IMR-90 (cell line): ENCODE measurements at regions not wholly inside any gene's neighbourhood (a gene's known extent, or its start where the extent isn't known, plus 50 kb on each side); places are given as distances from the start of the nearest gene placed in this dataset.

Source experiments
- ATAC-seq: fragments of 200-7000 bp; cut with Tn5 transposase; 2 replicates; pipeline ENCODE4 v1.9.1; 2020; ENCODE audit warnings: low read depth, mild to moderate bottlenecking, moderate library complexity
- BruUV-seq: library from RNA; stranded (reverse); fragments of 400-500 nt; replicated peaks from 2 replicates; lab custom pipeline; 2021; lab: Mats Ljungman, UMichigan
- CTCF ChIA-PET: fragments of 300-600 bp; formaldehyde crosslinking; extraction: SDS; loops from one replicate; lab custom pipeline; 2021; ENCODE audit warnings: antibody characterized with exemption; lab: Yijun Ruan, JAX
- POLR2A ChIA-PET: fragments of 300-600 bp; sonication (Branson Sonifier 250); formaldehyde crosslinking; loops from one replicate; lab custom pipeline; 2022; ENCODE audit warnings: antibody characterized with exemption; ENCODE audit not compliant: unreplicated experiment; lab: Charles Lee
- DNase-seq: peaks from one replicate; pipeline ENCODE4 v3.0.0; 2013
- H2AFZ ChIP-seq: replicated peaks from 2 replicates; pipeline ENCODE3; 2013; ENCODE audit warnings: low read length, mild to moderate bottlenecking; ENCODE audit not compliant: poor library complexity
- H2AK5ac ChIP-seq: 2 replicates; pipeline ENCODE4 v1.6.1; 2013; ENCODE audit warnings: low read depth, low read length, inconsistent platforms
- H2AK9ac ChIP-seq: replicated peaks from 2 replicates; pipeline ENCODE3; 2013; ENCODE audit warnings: mild to moderate bottlenecking, low read depth, low read length, moderate library complexity; ENCODE audit not compliant: poor library complexity
- H2BK120ac ChIP-seq: 2 replicates; pipeline ENCODE4 v1.6.1; 2013; ENCODE audit warnings: low read depth, low read length, inconsistent platforms
- H2BK15ac ChIP-seq: 3 replicates; pipeline ENCODE4 v1.6.1; 2013; ENCODE audit warnings: low read depth, low read length, inconsistent platforms
- H2BK20ac ChIP-seq: 2 replicates; pipeline ENCODE4 v1.6.1; 2013; ENCODE audit warnings: low read depth, mild to moderate bottlenecking, inconsistent platforms, low read length, moderate library complexity
- H2BK5ac ChIP-seq: 2 replicates; pipeline ENCODE4 v1.6.1; 2013; ENCODE audit warnings: mild to moderate bottlenecking, low read depth, low read length, inconsistent platforms; ENCODE audit not compliant: poor library complexity, severe bottlenecking
- H3K14ac ChIP-seq: replicated peaks from 2 replicates; pipeline ENCODE4 v1.6.1; 2013; ENCODE audit warnings: low read depth, low read length, inconsistent platforms
- H3K18ac ChIP-seq: 2 replicates; pipeline ENCODE4 v1.6.1; 2013; ENCODE audit warnings: low read depth, low read length, control low read depth
- H3K23ac ChIP-seq: 2 replicates; pipeline ENCODE4 v1.6.1; 2013; ENCODE audit warnings: low read depth, low read length, inconsistent platforms
- H3K27ac ChIP-seq: 2 replicates; pipeline ENCODE4 v1.5.1; 2013; ENCODE audit warnings: mild to moderate bottlenecking, control low read depth, low read length; ENCODE audit not compliant: insufficient read depth
- H3K27me3 ChIP-seq: 2 replicates; pipeline ENCODE4 v1.6.1; 2013; ENCODE audit warnings: low read length; ENCODE audit not compliant: control insufficient read depth, insufficient read depth
- H3K36me3 ChIP-seq: 2 replicates; pipeline ENCODE4 v1.6.1; 2013; ENCODE audit warnings: low read length, mixed read lengths; ENCODE audit not compliant: control insufficient read depth, insufficient read depth
- H3K4ac ChIP-seq: 2 replicates; pipeline ENCODE4 v1.6.1; 2013; ENCODE audit warnings: low read depth, low read length, inconsistent platforms
- H3K4me1 ChIP-seq: 2 replicates; pipeline ENCODE4 v1.6.1; 2013; ENCODE audit warnings: low read length, mixed read lengths; ENCODE audit not compliant: control insufficient read depth, insufficient read depth
- H3K4me2 ChIP-seq: 2 replicates; pipeline ENCODE4 v1.6.1; 2013; ENCODE audit warnings: low read depth, mild to moderate bottlenecking, control low read depth, low read length, moderate library complexity
- H3K4me3 ChIP-seq: 2 replicates; pipeline ENCODE4 v1.5.1; 2013; ENCODE audit warnings: low read depth, mild to moderate bottlenecking, control low read depth, low read length, moderate library complexity; ENCODE audit not compliant: insufficient read depth
- H3K56ac ChIP-seq: 2 replicates; pipeline ENCODE4 v1.6.1; 2013; ENCODE audit warnings: low read length, inconsistent platforms; ENCODE audit not compliant: insufficient read depth; ENCODE audit errors: extremely low read depth
- H3K79me1 ChIP-seq, 2 experiments: 2 replicates each; pipeline ENCODE4 v1.6.1; 2013; ENCODE audit warnings: low read length in 2 of 2, inconsistent platforms in 1 of 2, low read depth in 1 of 2
- H3K9ac ChIP-seq: 2 replicates; pipeline ENCODE4 v1.6.1; 2013; ENCODE audit warnings: low read depth, low read length, control low read depth
- H3K9me1 ChIP-seq: 2 replicates; pipeline ENCODE4 v1.6.1; 2013; ENCODE audit warnings: low read length, inconsistent platforms; ENCODE audit not compliant: insufficient read depth
- H3K9me3 ChIP-seq: 2 replicates; pipeline ENCODE4 v1.6.1; 2013; ENCODE audit warnings: low read length; ENCODE audit not compliant: control insufficient read depth, insufficient read depth
- H4K20me1 ChIP-seq: 2 replicates; pipeline ENCODE4 v1.6.1; 2013; ENCODE audit warnings: low read length, inconsistent platforms; ENCODE audit not compliant: insufficient read depth
- H4K5ac ChIP-seq: 2 replicates; pipeline ENCODE4 v1.6.1; 2013; ENCODE audit warnings: mild to moderate bottlenecking, low read depth, low read length, control low read depth
- H4K8ac ChIP-seq, 2 experiments: 2 replicates each; pipeline ENCODE4 v1.6.1; 2013; ENCODE audit warnings: low read depth in 2 of 2, low read length in 2 of 2, control low read depth in 1 of 2, inconsistent platforms in 1 of 2
- H4K91ac ChIP-seq: 2 replicates; pipeline ENCODE4 v1.6.1; 2013; ENCODE audit warnings: low read depth, low read length, inconsistent platforms; ENCODE audit not compliant: insufficient read depth
- BHLHE40 ChIP-seq: fragments of 150-350 bp; IDR thresholded peaks from 2 replicates; pipeline ENCODE4 v1.6.1; 2016; ENCODE audit warnings: mild to moderate bottlenecking, low read depth, low read length
- CEBPB ChIP-seq: IDR thresholded peaks from 2 replicates; pipeline ENCODE4 v1.6.1; 2012; ENCODE audit warnings: low read depth, low read length, improper control_type of control experiment
- ELK1 ChIP-seq: fragments of 150-350 bp; IDR thresholded peaks from 2 replicates; pipeline ENCODE4 v1.6.1; 2016; ENCODE audit warnings: low read depth, mild to moderate bottlenecking, low read length, moderate library complexity, borderline replicate concordance
- FOS ChIP-seq: fragments of 150-350 bp; IDR thresholded peaks from 2 replicates; pipeline ENCODE4 v1.6.1; 2016; ENCODE audit warnings: low read depth, low read length
- MAFK ChIP-seq: IDR thresholded peaks from 2 replicates; pipeline ENCODE4 v1.6.1; 2012; ENCODE audit warnings: low read depth, low read length, improper control_type of control experiment
- MAZ ChIP-seq: IDR thresholded peaks from 2 replicates; pipeline ENCODE4 v1.6.1; 2012; ENCODE audit warnings: low read depth, mild to moderate bottlenecking, low read length, improper control_type of control experiment, moderate library complexity, borderline replicate concordance
- NFE2L2 ChIP-seq: fragments of 150-350 bp; IDR thresholded peaks from 2 replicates; pipeline ENCODE4 v1.6.1; 2016; ENCODE audit warnings: low read depth, mild to moderate bottlenecking, low read length
- RAD21 ChIP-seq: IDR thresholded peaks from 2 replicates; pipeline ENCODE4 v1.6.1; 2012; ENCODE audit warnings: low read length, improper control_type of control experiment
- RCOR1 ChIP-seq: IDR thresholded peaks from 2 replicates; pipeline ENCODE4 v1.6.1; 2012; ENCODE audit warnings: mild to moderate bottlenecking, low read length, improper control_type of control experiment; ENCODE audit not compliant: insufficient replicate concordance
- RFX5 ChIP-seq: IDR thresholded peaks from 2 replicates; pipeline ENCODE4 v1.8.0; 2012; ENCODE audit warnings: low read depth, mild to moderate bottlenecking, low read length, moderate library complexity
- WGBS, 2 experiments: methylation state at CpG; one replicate each; pipeline versions ENCODE4 v1.1.5 to v1.1.7; 2013; ENCODE audit warnings: missing lambda C conversion rate in 2 of 2; ENCODE audit not compliant: insufficient read length in 1 of 2; ENCODE audit errors: extremely low coverage in 2 of 2; 5-methylcytosine and 5-hydroxymethylcytosine counted together
- dilution Hi-C: fragments of 300-500 bp; cut with HindIII; formaldehyde crosslinking; loops from one replicate; pipeline ENCODE4 v1.14.3; 2018; ENCODE audit warnings: low sequenced_read_pairs; ENCODE audit not compliant: unreplicated experiment
- in situ Hi-C: fragments of 300-500 bp; cut with MboI; formaldehyde crosslinking; loops from 3 replicates; pipeline ENCODE4 v1.14.3; 2019; ENCODE audit warnings: low sequenced_read_pairs, inconsistent platforms, mixed read lengths
- intact Hi-C: fragments of 100-400 bp; cut with micrococcal nuclease; formaldehyde crosslinking; loops from 2 replicates; pipeline ENCODE4 v1.10.0; 2022
- TF ChIP-seq, protein P1 (sequence below): conservative IDR thresholded peaks from 2 replicates; pipeline ENCODE4 v1.5.1; 2012; ENCODE audit warnings: mild to moderate bottlenecking, low read depth, low read length, improper control_type of control experiment

DNA sequence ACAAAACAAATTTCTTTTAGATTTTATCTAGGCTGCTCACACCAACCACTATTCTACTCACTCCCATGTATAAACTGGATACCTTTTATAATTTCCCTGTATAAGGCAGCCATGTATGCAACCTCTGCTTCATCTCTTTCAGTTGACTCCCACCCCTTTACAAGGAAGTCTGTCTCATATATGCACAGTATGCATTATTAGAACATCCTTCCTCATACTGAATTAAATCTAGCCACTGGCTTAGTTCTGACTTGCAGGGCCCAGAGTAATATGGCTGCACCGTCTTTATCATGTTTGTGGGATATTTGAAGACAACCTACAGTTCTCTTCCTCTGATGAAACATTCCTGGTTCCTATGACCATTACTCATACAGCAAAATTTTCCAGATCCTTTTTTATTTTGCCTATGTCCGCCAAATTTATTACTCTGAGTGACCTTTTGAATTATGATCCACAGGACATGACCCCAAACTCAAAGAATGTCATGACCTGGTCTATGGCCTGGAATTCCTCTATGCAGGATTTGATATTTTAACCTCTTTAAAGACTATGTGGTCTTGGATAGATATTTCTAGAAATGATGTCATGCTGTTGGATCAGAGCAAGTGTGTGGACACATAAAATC, 76.6 kb upstream of the ITGA1 start:
- DNase-seq: no peak

More for the DNA sequence above, 76.6 kb upstream of the ITGA1 start:
- no peak overlapping the region for H2AK5ac ChIP-seq
- no peak overlapping the region for H3K14ac ChIP-seq
- no peak overlapping the region for H3K4me2 ChIP-seq
- WGBS, 2 experiments: 50% methylated on average over 1 of the region's 2 CpGs; no CpG with 5 or more reads in 1 of the 2 experiments
- H2BK5ac ChIP-seq: no peak overlapping the region
- no peaks in the 10 kb centered on the region for H3K9me3 ChIP-seq
- no peak overlapping the region for H2AFZ ChIP-seq
- H3K56ac ChIP-seq: no peak overlapping the region
- in situ Hi-C loops: no loop called here
- ChIA-PET CTCF (no interaction called here), POLR2A (no interaction called here)
- H3K18ac ChIP-seq: no peak overlapping the region
- no peak overlapping the region for H3K4me3 ChIP-seq
- no peak overlapping the region for H2BK20ac ChIP-seq
- no peak overlapping the region for H2AK9ac ChIP-seq
- H4K20me1 ChIP-seq: no peaks in the 10 kb centered on the region
- 0 out of 2 replicates have a peak, but pooled peaks cover 4% of the 10 kb centered on the region for H3K9me1 ChIP-seq
- no peak overlapping the region for H4K8ac ChIP-seq
- H2BK15ac ChIP-seq: no peak overlapping the region
- no peak for ATAC-seq
- no peak overlapping the region for H3K4ac ChIP-seq
- no peak overlapping the region for H3K27ac ChIP-seq
- BruUV-seq: no TSS peak
- dilution Hi-C loops: no loop called here
- H4K5ac ChIP-seq: no peak overlapping the region
- H3K36me3 ChIP-seq: no peaks in the 10 kb centered on the region
- intact Hi-C loops: no loop called here
- peaks cover 2% of the 10 kb centered on the region; the same call in 1 of the 2 replicates for H3K4me1 ChIP-seq
- no peak overlapping the region for H2BK120ac ChIP-seq
- H3K79me1 ChIP-seq: no peaks in the 10 kb centered on the region
- H3K9ac ChIP-seq: no peak overlapping the region
- TF ChIP-seq, protein P1, sequence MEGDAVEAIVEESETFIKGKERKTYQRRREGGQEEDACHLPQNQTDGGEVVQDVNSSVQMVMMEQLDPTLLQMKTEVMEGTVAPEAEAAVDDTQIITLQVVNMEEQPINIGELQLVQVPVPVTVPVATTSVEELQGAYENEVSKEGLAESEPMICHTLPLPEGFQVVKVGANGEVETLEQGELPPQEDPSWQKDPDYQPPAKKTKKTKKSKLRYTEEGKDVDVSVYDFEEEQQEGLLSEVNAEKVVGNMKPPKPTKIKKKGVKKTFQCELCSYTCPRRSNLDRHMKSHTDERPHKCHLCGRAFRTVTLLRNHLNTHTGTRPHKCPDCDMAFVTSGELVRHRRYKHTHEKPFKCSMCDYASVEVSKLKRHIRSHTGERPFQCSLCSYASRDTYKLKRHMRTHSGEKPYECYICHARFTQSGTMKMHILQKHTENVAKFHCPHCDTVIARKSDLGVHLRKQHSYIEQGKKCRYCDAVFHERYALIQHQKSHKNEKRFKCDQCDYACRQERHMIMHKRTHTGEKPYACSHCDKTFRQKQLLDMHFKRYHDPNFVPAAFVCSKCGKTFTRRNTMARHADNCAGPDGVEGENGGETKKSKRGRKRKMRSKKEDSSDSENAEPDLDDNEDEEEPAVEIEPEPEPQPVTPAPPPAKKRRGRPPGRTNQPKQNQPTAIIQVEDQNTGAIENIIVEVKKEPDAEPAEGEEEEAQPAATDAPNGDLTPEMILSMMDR: no peak
- TF ChIP-seq CEBPB: no peak
- no peak for TF ChIP-seq RCOR1
- TF ChIP-seq RFX5: no peak
- no peak for TF ChIP-seq RAD21
- TF ChIP-seq NFE2L2: no peak
- no peak for TF ChIP-seq MAZ
- TF ChIP-seq FOS: no peak
- TF ChIP-seq MAFK: no peak
- no peak for TF ChIP-seq ELK1
- no peak for TF ChIP-seq BHLHE40
- H3K23ac ChIP-seq: no peak overlapping the region
- H3K27me3 ChIP-seq: no peaks in the 10 kb centered on the region
- H4K91ac ChIP-seq: no peak overlapping the region
